ENCODE measurements at regions not wholly inside any gene's neighbourhood (a gene's known extent, or its start where the extent isn't known, plus 50 kb on each side); places are given as distances from the start of the nearest gene placed in this dataset.

GRCh38 chr2:2400286-2401038, 69.4 kb upstream of the MYT1L start:
- ATAC-seq (no peak), DNase-seq (no peak)
- TF ChIP-seq POLR2A (IDR thresholded peaks at IDR 0.05) (no peak), CTCF (IDR thresholded peaks at IDR 0.05 in 4 of 5, conservative IDR thresholded peaks at IDR 0.05 in 1 of 5) (no peak)
- H3K36me3 ChIP-seq: no peaks in the 10 kb centered on the region
- H3K27me3 ChIP-seq: no peaks in the 10 kb centered on the region
- H3K9me3 ChIP-seq: peaks cover 0 to 3% (median 3%) of the 10 kb centered on the region in 3 donors
- H3K4me3 ChIP-seq: no peak overlapping the region
- H3K4me1 ChIP-seq: no peaks in the 10 kb centered on the region
- in situ Hi-C loops (cut with MboI; ENCODE audit: low sequenced_read_pairs in 4 of 4): no loop called here
- no peak overlapping the region for H3K27ac ChIP-seq
- intact Hi-C loops (cut with DNase I; ENCODE audit: low total_unique reads): no loop called here

GRCh38 chr2:2399396-2399795, 68.3 kb upstream of the MYT1L start:
- no peaks in the 10 kb centered on the region for H3K36me3 ChIP-seq
- in situ Hi-C loops (cut with MboI; ENCODE audit: low sequenced_read_pairs in 4 of 4): no loop called here
- no peaks in the 10 kb centered on the region for H3K27me3 ChIP-seq
- no peak for TF ChIP-seq POLR2A (IDR thresholded peaks at IDR 0.05)
- TF ChIP-seq CTCF (IDR thresholded peaks at IDR 0.05 in 4 of 5, conservative IDR thresholded peaks at IDR 0.05 in 1 of 5): no peak
- no peak overlapping the region for H3K4me3 ChIP-seq
- no peaks in the 10 kb centered on the region for H3K9me3 ChIP-seq
- ATAC-seq (no peak), DNase-seq (no peak)
- H3K4me1 ChIP-seq: no peaks in the 10 kb centered on the region
- intact Hi-C loops (cut with DNase I; ENCODE audit: low total_unique reads): no loop called here
- H3K27ac ChIP-seq: no peak overlapping the region

GRCh38 chr2:2392332-2392731, 61.3 kb upstream of the MYT1L start:
- no peak overlapping the region for H3K27ac ChIP-seq
- H3K27me3 ChIP-seq: no peaks in the 10 kb centered on the region
- H3K4me1 ChIP-seq: no peaks in the 10 kb centered on the region
- ATAC-seq: no peak
- no peaks in the 10 kb centered on the region for H3K36me3 ChIP-seq
- no peaks in the 10 kb centered on the region for H3K9me3 ChIP-seq
- DNase-seq: no peak
- intact Hi-C loops (cut with DNase I; ENCODE audit: low total_unique reads) (no loop called here), in situ Hi-C loops (cut with MboI; ENCODE audit: low sequenced_read_pairs in 4 of 4) (no loop called here)
- no peak overlapping the region for H3K4me3 ChIP-seq
- no peak for TF ChIP-seq POLR2A (IDR thresholded peaks at IDR 0.05)
- TF ChIP-seq CTCF (IDR thresholded peaks at IDR 0.05 in 4 of 5, conservative IDR thresholded peaks at IDR 0.05 in 1 of 5): no peak

- intact Hi-C loops (cut with DNase I; ENCODE audit: low total_unique reads) (no loop called here), in situ Hi-C loops (cut with MboI; ENCODE audit: low sequenced_read_pairs in 4 of 4) (no loop called here)
- no peak overlapping the region for H3K27ac ChIP-seq
- no peak overlapping the region for H3K4me3 ChIP-seq
- TF ChIP-seq CTCF (IDR thresholded peaks at IDR 0.05 in 4 of 5, conservative IDR thresholded peaks at IDR 0.05 in 1 of 5): no peak
- ATAC-seq: no peak
- no peaks in the 10 kb centered on the region for H3K4me1 ChIP-seq
- DNase-seq: no peak
- no peaks in the 10 kb centered on the region for H3K36me3 ChIP-seq
- no peaks in the 10 kb centered on the region for H3K9me3 ChIP-seq
- no peaks in the 10 kb centered on the region for H3K27me3 ChIP-seq
These were observed 58.1 kb upstream of the MYT1L start for GRCh38 chr2:2389215-2389614.

All from gastrocnemius medialis (tissue), 4 donors.